Stimulated activated CD4-positive, alpha-beta T cell treated with anti-CD3 and anti-CD28 coated beads, Interleukin-15, amount 100 ng/mL, for 1 hour (primary cell): ENCODE measurements at regions not wholly inside any gene's neighbourhood (a gene's known extent, or its start where the extent isn't known, plus 50 kb on each side); places are given as distances from the start of the nearest gene placed in this dataset.
"Not testable (repeated sequence)": the region's sequence is repeated elsewhere in the genome, so short reads cannot be mapped to it uniquely, and the experiment has no call there.

Source experiments
- DNase-seq, 2 donors: peaks; one replicate each; pipeline ENCODE4 v3.0.0-alpha.2; 2020; ENCODE audit warnings: low read depth in 1 of 2, low spot score in 1 of 2

GRCh38 chr21:28151758-28152157 lies 840.9 kb downstream of the LTN1 start:
- DNase-seq: no peak

- DNase-seq: no peak
Observed at GRCh38 chr21:28150778-28151177, 841.9 kb downstream of the LTN1 start.

- DNase-seq: no peak
Observed at GRCh38 chr21:28148400-28149064, 844.1 kb downstream of the LTN1 start.

GRCh38 chr21:28144653-28145052 lies 848.0 kb downstream of the LTN1 start:
- DNase-seq: no peak

- no peak for DNase-seq
Observed at GRCh38 chr21:28144089-28144488, 848.6 kb downstream of the LTN1 start.

GRCh38 chr21:28142697-28143096 lies 850.0 kb downstream of the LTN1 start:
- no peak for DNase-seq

- no peak for DNase-seq
Observed at GRCh38 chr21:28138272-28138671, 854.4 kb downstream of the LTN1 start.

- no peak for DNase-seq
Observed at GRCh38 chr21:28136656-28137255, 855.9 kb downstream of the LTN1 start.

GRCh38 chr21:28135646-28136045 lies 857.0 kb downstream of the LTN1 start:
- no peak for DNase-seq

- no peak for DNase-seq
Observed at GRCh38 chr21:28133116-28133515, 859.6 kb downstream of the LTN1 start.

GRCh38 chr21:28132713-28133112 lies 860.0 kb downstream of the LTN1 start:
- no peak for DNase-seq

- no peak for DNase-seq
Observed at GRCh38 chr21:28127175-28127785, 865.4 kb downstream of the LTN1 start.

- no peak for DNase-seq
Observed at GRCh38 chr21:28126521-28127174, 866.0 kb downstream of the LTN1 start.

GRCh38 chr21:28124541-28124940 lies 868.1 kb downstream of the LTN1 start:
- no peak for DNase-seq

- DNase-seq: no peak
Observed at GRCh38 chr21:28118570-28118969, 874.1 kb downstream of the LTN1 start.

- DNase-seq: not testable (repeated sequence)
Observed at GRCh38 chr21:28114986-28115385, 877.7 kb downstream of the LTN1 start.

- no peak for DNase-seq
Observed at GRCh38 chr21:28113718-28114117, 879.0 kb downstream of the LTN1 start.

- DNase-seq: no peak
Observed at GRCh38 chr21:28112511-28112910, 880.2 kb downstream of the LTN1 start.

- DNase-seq: no peak
Observed at GRCh38 chr21:28111151-28111619, 881.5 kb downstream of the LTN1 start.

- no peak for DNase-seq
Observed at GRCh38 chr21:28110716-28111115, 882.0 kb downstream of the LTN1 start.

GRCh38 chr21:28110074-28110473 lies 882.6 kb downstream of the LTN1 start:
- no peak for DNase-seq

GRCh38 chr21:28106370-28106890 lies 886.2 kb downstream of the LTN1 start:
- no peak for DNase-seq
